ENCODE measurements at regions not wholly inside any gene's neighbourhood (a gene's known extent, or its start where the extent isn't known, plus 50 kb on each side); places are given as distances from the start of the nearest gene placed in this dataset.

GRCh38 chr16:65867276-65867960, 499.1 kb upstream of the CDH5 start:
- no peak overlapping the region for H3K56ac ChIP-seq (replicated peaks; ENCODE audit: insufficient read length, low read depth, low read length)
- peaks cover 0 to 3% (median 0%) of the 10 kb centered on the region in 4 experiments; a peak in 1 of 7 replicates for H3K4me1 ChIP-seq (replicated peaks in 1 of 4; ENCODE audit: control insufficient read depth in 3 of 4, insufficient read depth in 4 of 4, low read length in 3 of 4)
- H3K27me3 ChIP-seq (replicated peaks in 1 of 4; ENCODE audit: control insufficient read depth in 3 of 4, extremely low read depth in 1 of 4, insufficient read depth in 3 of 4, low read length in 3 of 4), result no peaks in the 10 kb centered on the region
- no peak overlapping the region for H4K5ac ChIP-seq (ENCODE audit: insufficient read length, low read depth, low read length)
- no peaks in the 10 kb centered on the region for H4K20me1 ChIP-seq (replicated peaks in 1 of 2; ENCODE audit: control insufficient read depth in 1 of 2, insufficient read depth in 2 of 2, low read length in 2 of 2)
- H3K27ac ChIP-seq (ENCODE audit: low read depth, low read length), result no peak overlapping the region
- DNase-seq (ENCODE audit: low read depth in 1 of 2, low spot score in 2 of 2) (no peak), FAIRE-seq (no peak)
- ChIA-PET CTCF (ENCODE audit: partially characterized antibody) (interaction anchor here (1.3 kb wide), 1 partner anchor 10 kb away, joined by 4 read pairs; no protein-coding TSS in a partner anchor), POLR2A (ENCODE audit: partially characterized antibody) (no interaction called here)
- no peak overlapping the region for H2AK5ac ChIP-seq (ENCODE audit: low read depth, low read length)
- no peak overlapping the region for H3K4ac ChIP-seq (replicated peaks; ENCODE audit: insufficient read length, low read depth, low read length)
- H3K36me3 ChIP-seq (ENCODE audit: control insufficient read depth in 2 of 4, insufficient read depth in 4 of 4, low read length in 3 of 4), result no peaks in the 10 kb centered on the region
- H2BK15ac ChIP-seq (ENCODE audit: low read length), result no peak overlapping the region
- 96% methylated on average over 6 of the region's 6 CpGs; no CpG with 5 or more reads in 1 of the 2 experiments for WGBS, 2 experiments (ENCODE audit: extremely low coverage in 1 of 2, insufficient coverage in 1 of 2, insufficient read length in 1 of 2, insufficient replicate concordance in 2 of 2, low coverage in 1 of 2, low lambda C conversion rate in 2 of 2, missing lambda C conversion rate in 1 of 2)
- no peak overlapping the region for H4K91ac ChIP-seq (replicated peaks; ENCODE audit: insufficient read length, low read length)
- H3K18ac ChIP-seq (ENCODE audit: extremely low read depth, low read length), result no peak overlapping the region
- no peak overlapping the region for H3K4me3 ChIP-seq (ENCODE audit: extremely low read depth in 1 of 4, insufficient read depth in 2 of 4, low read depth in 3 of 4, low read length in 4 of 4)
- H3K23me2 ChIP-seq (ENCODE audit: low read depth, low read length), result no peaks in the 10 kb centered on the region
- no peak overlapping the region for H2BK5ac ChIP-seq (ENCODE audit: low read depth, low read length)
- no peak overlapping the region for H3K23ac ChIP-seq (ENCODE audit: insufficient read length)
- H3K9ac ChIP-seq (replicated peaks in 1 of 4; ENCODE audit: extremely low read depth in 1 of 4, low read depth in 3 of 4, low read length in 3 of 4), result no peak overlapping the region
- TF ChIP-seq E2F6 (IDR thresholded peaks at IDR 0.05) (no peak), SIX5 (IDR thresholded peaks at IDR 0.05; ENCODE audit: low read depth, low read length) (no peak), SP1 (IDR thresholded peaks at IDR 0.05; ENCODE audit: low read depth, low read length) (no peak)
- no peak overlapping the region for H2BK20ac ChIP-seq (ENCODE audit: low read length)
- H3K14ac ChIP-seq (ENCODE audit: insufficient read length), result no peak overlapping the region
- no peak overlapping the region for H2BK12ac ChIP-seq (ENCODE audit: low read depth, low read length)
- no peaks in the 10 kb centered on the region for H3K9me3 ChIP-seq (ENCODE audit: insufficient read depth in 2 of 2, low read depth in 1 of 2, low read length in 1 of 2)
- H3K79me1 ChIP-seq (ENCODE audit: low read depth, low read length), result no peaks in the 10 kb centered on the region
- no peaks in the 10 kb centered on the region for H3K79me2 ChIP-seq (ENCODE audit: control insufficient read depth in 1 of 2, insufficient read depth in 2 of 2, low read length in 2 of 2)
- H3K4me2 ChIP-seq (ENCODE audit: insufficient read depth in 1 of 2, low read depth in 2 of 2, low read length in 2 of 2), result no peak overlapping the region
- H2BK120ac ChIP-seq (replicated peaks; ENCODE audit: low read depth, low read length), result no peak overlapping the region
- H4K8ac ChIP-seq (ENCODE audit: extremely low read depth, insufficient read depth, low read length), result no peak overlapping the region
- no peak overlapping the region for H2AFZ ChIP-seq (ENCODE audit: low read length)

Data from H1 (cell line).